Panc1 (cell line): ENCODE measurements at regions not wholly inside any gene's neighbourhood (a gene's known extent, or its start where the extent isn't known, plus 50 kb on each side); places are given as distances from the start of the nearest gene placed in this dataset.

Experiments used
- ATAC-seq: fragments of 200-7000 bp; cut with Tn5 transposase; 2 replicates; pipeline ENCODE4 v1.9.1; 2020; ENCODE audit warnings: mild to moderate bottlenecking, moderate library complexity
- BruUV-seq: library from RNA; stranded (reverse); fragments of 400-500 nt; replicated peaks from 2 replicates; lab custom pipeline; 2021; lab: Mats Ljungman, UMichigan
- CTCF ChIA-PET: fragments of 300-600 bp; sonication (Branson Sonifier 250); formaldehyde crosslinking; loops from one replicate; lab custom pipeline; 2022; ENCODE audit warnings: antibody characterized with exemption; lab: Charles Lee
- POLR2A ChIA-PET: fragments of 300-600 bp; sonication (Branson Sonifier 250); formaldehyde crosslinking; loops from one replicate; lab custom pipeline; 2022; ENCODE audit warnings: antibody characterized with exemption; lab: Charles Lee
- DNase-seq: peaks from one replicate; pipeline ENCODE4 v3.0.0-alpha.2; 2010; ENCODE audit warnings: low read depth, low spot score
- H3K27ac ChIP-seq: 2 replicates; pipeline ENCODE4 v1.5.1; 2011; ENCODE audit warnings: mild to moderate bottlenecking, low read length, inconsistent platforms
- H3K27me3 ChIP-seq: fragments of 200-500 bp; sonication (Bioruptor generic); 2 replicates; pipeline ENCODE4 v1.6.0; 2014; ENCODE audit warnings: low read length, inconsistent platforms; ENCODE audit not compliant: control insufficient read depth, insufficient read depth
- H3K36me3 ChIP-seq: fragments of 200-500 bp; sonication (Bioruptor generic); 2 replicates; pipeline ENCODE4 v1.5.1; 2014; ENCODE audit warnings: inconsistent platforms, mild to moderate bottlenecking, low read length, moderate library complexity; ENCODE audit not compliant: control insufficient read depth, insufficient read depth
- H3K4me1 ChIP-seq: 2 replicates; pipeline ENCODE4 v1.5.1; 2011; ENCODE audit warnings: inconsistent platforms, mild to moderate bottlenecking, low read length, moderate library complexity; ENCODE audit not compliant: control insufficient read depth, insufficient read depth
- H3K4me3 ChIP-seq, 2 experiments: 2 replicates each; pipeline ENCODE4 v1.5.1; 2011 to 2012; ENCODE audit warnings: low read depth in 2 of 2, low read length in 2 of 2, mild to moderate bottlenecking in 2 of 2, inconsistent platforms in 1 of 2, moderate library complexity in 1 of 2
- H3K9me3 ChIP-seq: fragments of 200-500 bp; sonication (Bioruptor generic); 2 replicates; pipeline ENCODE4 v1.5.1; 2014; ENCODE audit warnings: low read depth, mild to moderate bottlenecking, inconsistent platforms, low read length, moderate library complexity; ENCODE audit not compliant: control insufficient read depth, insufficient read depth
- POLR2AphosphoS5 ChIP-seq: IDR thresholded peaks from 2 replicates; pipeline ENCODE4 v1.6.1; 2012; ENCODE audit warnings: mild to moderate bottlenecking, low read depth, low read length, moderate library complexity
- SIN3A ChIP-seq: IDR thresholded peaks from 2 replicates; pipeline ENCODE4 v1.6.1; 2012; ENCODE audit warnings: low read depth, mild to moderate bottlenecking, low read length, moderate library complexity, borderline replicate concordance; ENCODE audit not compliant: insufficient read depth
- TCF7L2 ChIP-seq: IDR thresholded peaks from 2 replicates; pipeline ENCODE4 v1.6.1; 2011; ENCODE audit warnings: mild to moderate bottlenecking, low read depth, low read length, inconsistent platforms
- in situ Hi-C: cut with HindIII; loops from 2 replicates; pipeline ENCODE4 v1.10.0; 2016; ENCODE audit warnings: low sequenced_read_pairs, low pct_unique_long_range_greater_than_20kb
- intact Hi-C: fragments of 100-400 bp; cut with micrococcal nuclease; formaldehyde crosslinking; loops from one replicate; pipeline ENCODE4 v1.10.0; 2022; ENCODE audit not compliant: unreplicated experiment
- TF ChIP-seq, protein P1 (sequence below): fragments of 450-650 bp; IDR thresholded peaks from 2 replicates; pipeline ENCODE4 v1.5.1; 2017; ENCODE audit warnings: mild to moderate bottlenecking
- TF ChIP-seq, protein P2 (sequence below), 2 experiments: IDR thresholded peaks; 2 replicates each; pipeline ENCODE4 v1.6.1; 2011 to 2012; ENCODE audit warnings: low read depth in 2 of 2, control low read depth in 1 of 2, low read length in 1 of 2, mild to moderate bottlenecking in 1 of 2, moderate library complexity in 1 of 2; ENCODE audit not compliant: insufficient read depth in 1 of 2

DNA sequence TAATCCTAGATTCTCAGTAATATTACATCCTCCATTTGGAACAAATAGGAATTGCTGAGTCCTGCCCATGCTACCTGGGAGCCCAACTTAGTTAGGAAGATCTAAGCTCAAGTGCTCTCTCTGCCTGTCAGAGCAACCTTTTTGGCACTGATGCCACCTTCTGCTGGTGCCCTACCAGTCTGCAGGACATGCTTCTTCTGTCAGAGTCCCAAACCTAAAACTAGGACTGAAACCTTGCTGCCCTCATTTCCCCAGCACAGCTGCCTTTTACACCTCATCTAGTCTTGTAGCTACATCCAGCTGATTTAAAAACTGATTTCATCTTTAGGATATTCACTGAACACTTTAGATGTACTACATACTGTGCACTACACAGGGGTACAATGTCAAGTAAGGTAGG is 118.7 kb downstream of the LYPLAL1 start:
- no peaks in the 10 kb centered on the region for H3K36me3 ChIP-seq
- no peaks in the 10 kb centered on the region for H3K27me3 ChIP-seq
- ATAC-seq = no peak
- no peak for DNase-seq
- no TSS peak for BruUV-seq
- no peaks in the 10 kb centered on the region for H3K4me1 ChIP-seq
- ChIA-PET CTCF (no interaction called here), POLR2A (no interaction called here)
- in situ Hi-C loops = no loop called here
- H3K9me3 ChIP-seq = no peaks in the 10 kb centered on the region
- TF ChIP-seq TCF7L2 (no peak), POLR2AphosphoS5 (no peak), SIN3A (no peak)
- TF ChIP-seq, protein P1, sequence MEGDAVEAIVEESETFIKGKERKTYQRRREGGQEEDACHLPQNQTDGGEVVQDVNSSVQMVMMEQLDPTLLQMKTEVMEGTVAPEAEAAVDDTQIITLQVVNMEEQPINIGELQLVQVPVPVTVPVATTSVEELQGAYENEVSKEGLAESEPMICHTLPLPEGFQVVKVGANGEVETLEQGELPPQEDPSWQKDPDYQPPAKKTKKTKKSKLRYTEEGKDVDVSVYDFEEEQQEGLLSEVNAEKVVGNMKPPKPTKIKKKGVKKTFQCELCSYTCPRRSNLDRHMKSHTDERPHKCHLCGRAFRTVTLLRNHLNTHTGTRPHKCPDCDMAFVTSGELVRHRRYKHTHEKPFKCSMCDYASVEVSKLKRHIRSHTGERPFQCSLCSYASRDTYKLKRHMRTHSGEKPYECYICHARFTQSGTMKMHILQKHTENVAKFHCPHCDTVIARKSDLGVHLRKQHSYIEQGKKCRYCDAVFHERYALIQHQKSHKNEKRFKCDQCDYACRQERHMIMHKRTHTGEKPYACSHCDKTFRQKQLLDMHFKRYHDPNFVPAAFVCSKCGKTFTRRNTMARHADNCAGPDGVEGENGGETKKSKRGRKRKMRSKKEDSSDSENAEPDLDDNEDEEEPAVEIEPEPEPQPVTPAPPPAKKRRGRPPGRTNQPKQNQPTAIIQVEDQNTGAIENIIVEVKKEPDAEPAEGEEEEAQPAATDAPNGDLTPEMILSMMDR = no peak
- TF ChIP-seq, protein P2, sequence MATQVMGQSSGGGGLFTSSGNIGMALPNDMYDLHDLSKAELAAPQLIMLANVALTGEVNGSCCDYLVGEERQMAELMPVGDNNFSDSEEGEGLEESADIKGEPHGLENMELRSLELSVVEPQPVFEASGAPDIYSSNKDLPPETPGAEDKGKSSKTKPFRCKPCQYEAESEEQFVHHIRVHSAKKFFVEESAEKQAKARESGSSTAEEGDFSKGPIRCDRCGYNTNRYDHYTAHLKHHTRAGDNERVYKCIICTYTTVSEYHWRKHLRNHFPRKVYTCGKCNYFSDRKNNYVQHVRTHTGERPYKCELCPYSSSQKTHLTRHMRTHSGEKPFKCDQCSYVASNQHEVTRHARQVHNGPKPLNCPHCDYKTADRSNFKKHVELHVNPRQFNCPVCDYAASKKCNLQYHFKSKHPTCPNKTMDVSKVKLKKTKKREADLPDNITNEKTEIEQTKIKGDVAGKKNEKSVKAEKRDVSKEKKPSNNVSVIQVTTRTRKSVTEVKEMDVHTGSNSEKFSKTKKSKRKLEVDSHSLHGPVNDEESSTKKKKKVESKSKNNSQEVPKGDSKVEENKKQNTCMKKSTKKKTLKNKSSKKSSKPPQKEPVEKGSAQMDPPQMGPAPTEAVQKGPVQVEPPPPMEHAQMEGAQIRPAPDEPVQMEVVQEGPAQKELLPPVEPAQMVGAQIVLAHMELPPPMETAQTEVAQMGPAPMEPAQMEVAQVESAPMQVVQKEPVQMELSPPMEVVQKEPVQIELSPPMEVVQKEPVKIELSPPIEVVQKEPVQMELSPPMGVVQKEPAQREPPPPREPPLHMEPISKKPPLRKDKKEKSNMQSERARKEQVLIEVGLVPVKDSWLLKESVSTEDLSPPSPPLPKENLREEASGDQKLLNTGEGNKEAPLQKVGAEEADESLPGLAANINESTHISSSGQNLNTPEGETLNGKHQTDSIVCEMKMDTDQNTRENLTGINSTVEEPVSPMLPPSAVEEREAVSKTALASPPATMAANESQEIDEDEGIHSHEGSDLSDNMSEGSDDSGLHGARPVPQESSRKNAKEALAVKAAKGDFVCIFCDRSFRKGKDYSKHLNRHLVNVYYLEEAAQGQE (IDR thresholded peaks at IDR 0.05; ENCODE audit: insufficient read depth in 1 of 2, low read depth in 2 of 2, low read length in 1 of 2) = no peak
- intact Hi-C loops = no loop called here
- no peak overlapping the region for H3K27ac ChIP-seq
- H3K4me3 ChIP-seq = no peak overlapping the region

DNA sequence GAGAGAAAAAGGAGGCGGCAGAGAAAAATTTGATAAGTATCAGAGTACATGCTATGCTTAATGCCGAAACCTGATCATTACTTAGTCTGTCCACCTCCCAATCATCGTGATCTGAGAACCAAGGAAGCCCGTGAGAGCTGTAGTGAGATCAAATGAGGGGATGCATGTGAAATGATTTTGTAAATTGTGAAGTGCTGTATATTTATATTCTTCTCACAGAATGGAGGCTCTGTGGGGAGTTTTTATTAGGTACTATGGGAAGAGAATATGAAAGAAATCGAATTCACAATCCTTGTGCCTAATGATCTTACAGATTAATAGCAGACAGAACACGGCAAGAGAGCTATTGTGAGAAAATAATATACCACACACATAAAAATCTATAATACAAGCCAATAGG is 115.5 kb downstream of the LYPLAL1 start:
- Histone ChIP-seq H3K4me1 (no peaks in the 10 kb centered on the region), H3K4me3 (no peak overlapping the region), H3K9me3 (no peaks in the 10 kb centered on the region), H3K27me3 (no peaks in the 10 kb centered on the region), H3K36me3 (no peaks in the 10 kb centered on the region), H3K27ac (no peak overlapping the region)
- ChIA-PET CTCF (no interaction called here), POLR2A (no interaction called here)
- in situ Hi-C loops = no loop called here
- BruUV-seq = no TSS peak
- no peak for TF ChIP-seq SIN3A
- TF ChIP-seq, protein P2 (IDR thresholded peaks at IDR 0.05; ENCODE audit: insufficient read depth in 1 of 2, low read depth in 2 of 2, low read length in 1 of 2) = no peak
- TF ChIP-seq TCF7L2 = no peak
- TF ChIP-seq POLR2AphosphoS5 = no peak
- TF ChIP-seq, protein P1 = no peak
- ATAC-seq (no peak), DNase-seq (no peak)
- intact Hi-C loops = no loop called here
